HCT116 (cell line): ENCODE measurements at regions not wholly inside any gene's neighbourhood (a gene's known extent, or its start where the extent isn't known, plus 50 kb on each side); places are given as distances from the start of the nearest gene placed in this dataset.

ENCODE experiments used
- ATAC-seq: fragments of 200-7000 bp; cut with Tn5 transposase; 2 replicates; pipeline ENCODE4 v1.9.1; 2020; ENCODE audit warnings: mild to moderate bottlenecking, moderate library complexity
- BruUV-seq: library from RNA; stranded (reverse); fragments of 400-500 nt; replicated peaks from 2 replicates; lab custom pipeline; 2021; lab: Mats Ljungman, UMichigan
- CTCF ChIA-PET: fragments of 300-600 bp; sonication (Branson Sonifier 250); formaldehyde crosslinking; loops from one replicate; lab custom pipeline; 2021; ENCODE audit warnings: antibody characterized with exemption; lab: Charles Lee
- POLR2A ChIA-PET: fragments of 300-600, 350-600 bp; sonication (Branson Sonifier 250); formaldehyde crosslinking; loops from one replicate; lab custom pipeline; 2021; ENCODE audit warnings: antibody characterized with exemption; lab: Charles Lee
- RAD21 ChIA-PET, 2 experiments: fragments of 300-600 bp; sonication (Branson Sonifier 250); formaldehyde crosslinking; loops; one replicate each; lab custom pipeline; 2023; ENCODE audit warnings: low total read pairs in 2 of 2; ENCODE audit not compliant: uncharacterized antibody in 2 of 2, unreplicated experiment in 2 of 2, low non-redundant PET in 1 of 2; lab: Charles Lee
- DNase-seq: peaks from one replicate; pipeline ENCODE4 v3.0.0-alpha.2; 2010; ENCODE audit warnings: low read depth, low spot score
- H2AFZ ChIP-seq: fragments of 200-600 bp; shearing (Covaris generic), sonication (generic); 2 replicates; pipeline ENCODE4 v1.6.1; 2017; ENCODE audit warnings: low read depth, mixed run types, mixed read lengths, antibody characterized with exemption, low read length; ENCODE audit not compliant: poor library complexity, severe bottlenecking
- H3K27ac ChIP-seq: 2 replicates; pipeline ENCODE4 v1.5.1; 2012; ENCODE audit warnings: low read depth, low read length
- H3K27me3 ChIP-seq: fragments of 200-600 bp; sonication (generic); 2 replicates; pipeline ENCODE4 v1.6.1; 2016; ENCODE audit warnings: mixed run types, low read length, mixed read lengths; ENCODE audit not compliant: insufficient read depth
- H3K36me3 ChIP-seq, 2 experiments: fragments of 200-500 bp in 1 of 2; fragments of 200-600 bp in 1 of 2; sonication (Bioruptor generic) in 1 of 2; sonication (generic) in 1 of 2; 2 replicates each; pipeline versions ENCODE4 v1.5.1 to v1.6.1; 2014 to 2016; ENCODE audit warnings: low read length in 2 of 2, inconsistent platforms in 1 of 2, mixed read lengths in 1 of 2, mixed run types in 1 of 2; ENCODE audit not compliant: insufficient read depth in 2 of 2, control insufficient read depth in 1 of 2
- H3K4me1 ChIP-seq, 2 experiments: fragments of 200-600 bp in 1 of 2; sonication (generic) in 1 of 2; 2 replicates each; pipeline versions ENCODE4 v1.5.1 to v1.6.1; 2012 to 2017; ENCODE audit warnings: low read length in 2 of 2, inconsistent platforms in 1 of 2, mild to moderate bottlenecking in 1 of 2, mixed read lengths in 1 of 2, mixed run types in 1 of 2, moderate library complexity in 1 of 2; ENCODE audit not compliant: insufficient read depth in 2 of 2, control insufficient read depth in 1 of 2
- H3K4me2 ChIP-seq: fragments of 200-600 bp; sonication (generic); 2 replicates; pipeline ENCODE4 v1.6.1; 2017; ENCODE audit warnings: mixed run types, low read length, mixed read lengths
- H3K4me3 ChIP-seq, 2 experiments: fragments of 200-600 bp in 1 of 2; sonication (generic) in 1 of 2; replicated peaks in 1 of 2; 2 replicates each; pipeline ENCODE4 v1.5.1; 2011 to 2016; ENCODE audit warnings: low read length in 2 of 2, control low read depth in 1 of 2, low read depth in 1 of 2, mild to moderate bottlenecking in 1 of 2, mixed read lengths in 1 of 2, mixed run types in 1 of 2
- H3K79me2 ChIP-seq: fragments of 200-600 bp; sonication (generic); 2 replicates; pipeline ENCODE4 v1.6.1; 2017; ENCODE audit warnings: mild to moderate bottlenecking, mixed run types, low read length, moderate library complexity, mixed read lengths; ENCODE audit not compliant: insufficient read depth
- H3K9ac ChIP-seq: fragments of 200-600 bp; sonication (generic); 2 replicates; pipeline ENCODE4 v1.6.1; 2016; ENCODE audit warnings: low read length, mixed read lengths
- H3K9me2 ChIP-seq: fragments of 200-600 bp; sonication (generic), shearing (Covaris generic); 2 replicates; pipeline ENCODE4 v1.6.1; 2017; ENCODE audit warnings: mixed run types, mild to moderate bottlenecking, moderate library complexity; ENCODE audit not compliant: insufficient read depth
- H3K9me3 ChIP-seq, 2 experiments: fragments of 200-500 bp in 1 of 2; fragments of 200-600 bp in 1 of 2; sonication (Bioruptor generic) in 1 of 2; sonication (generic) in 1 of 2; 2 replicates each; pipeline ENCODE4 v1.6.1; 2014 to 2017; ENCODE audit warnings: low read length in 2 of 2, mixed read lengths in 2 of 2, inconsistent platforms in 1 of 2, low read depth in 1 of 2, mild to moderate bottlenecking in 1 of 2, mixed run types in 1 of 2, moderate library complexity in 1 of 2; ENCODE audit not compliant: control insufficient read depth in 1 of 2, insufficient read depth in 1 of 2
- H4K20me1 ChIP-seq: fragments of 200-600 bp; sonication (generic), shearing (Covaris generic); 2 replicates; pipeline ENCODE4 v1.6.1; 2017; ENCODE audit warnings: mixed run types, mild to moderate bottlenecking, moderate library complexity; ENCODE audit not compliant: insufficient read depth
- CBX3 ChIP-seq: IDR thresholded peaks from 2 replicates; pipeline ENCODE4 v1.6.1; 2012; ENCODE audit warnings: low read depth
- CTCF ChIP-seq, 3 experiments: fragments of 200-600 bp in 1 of 3; sonication (generic) in 1 of 3; IDR thresholded peaks in 2 of 3; conservative IDR thresholded peaks in 1 of 3; 2 replicates each; pipeline ENCODE4 v1.5.1; 2012 to 2017; ENCODE audit warnings: low read depth in 2 of 3, low read length in 2 of 3, antibody characterized with exemption in 1 of 3, borderline replicate concordance in 1 of 3, control low read depth in 1 of 3, mild to moderate bottlenecking in 1 of 3, mixed read lengths in 1 of 3, mixed run types in 1 of 3, moderate library complexity in 1 of 3; ENCODE audit not compliant: insufficient read depth in 1 of 3
- ELF1 ChIP-seq: IDR thresholded peaks from 2 replicates; pipeline ENCODE4 v1.6.1; 2012; ENCODE audit warnings: low read depth, borderline replicate concordance
- EZH2 ChIP-seq: fragments of 200-600 bp; sonication (generic); IDR thresholded peaks from 2 replicates; pipeline ENCODE4 v1.6.1; 2017; ENCODE audit warnings: antibody characterized with exemption, mixed run types
- EZH2phosphoT487 ChIP-seq: fragments of 200-600 bp; IDR thresholded peaks from 2 replicates; pipeline ENCODE4 v1.6.1; 2018; ENCODE audit warnings: antibody characterized with exemption, borderline replicate concordance
- FOSL1 ChIP-seq: IDR thresholded peaks from 2 replicates; pipeline ENCODE4 v1.6.1; 2012; ENCODE audit warnings: low read depth
- MAX ChIP-seq: IDR thresholded peaks from 2 replicates; pipeline ENCODE4 v1.6.1; 2012
- POLR2A ChIP-seq: IDR thresholded peaks from 2 replicates; pipeline ENCODE4 v1.7.0; 2011; ENCODE audit warnings: borderline replicate concordance; ENCODE audit not compliant: insufficient read depth, insufficient read length; ENCODE audit errors: extremely low read depth
- REST ChIP-seq: IDR thresholded peaks from 2 replicates; pipeline ENCODE4 v1.6.1; 2012; ENCODE audit warnings: low read depth
- SP1 ChIP-seq: IDR thresholded peaks from 2 replicates; pipeline ENCODE4 v1.6.1; 2012; ENCODE audit warnings: low read depth
- SRF ChIP-seq: IDR thresholded peaks from 2 replicates; pipeline ENCODE4 v1.6.1; 2012; ENCODE audit warnings: low read depth
- TCF7L2 ChIP-seq: IDR thresholded peaks from 2 replicates; pipeline ENCODE4 v1.7.0; 2011; ENCODE audit warnings: borderline replicate concordance, inconsistent platforms; ENCODE audit not compliant: insufficient read depth, insufficient read length; ENCODE audit errors: extremely low read depth
- YY1 ChIP-seq: IDR thresholded peaks from 2 replicates; pipeline ENCODE4 v1.6.1; 2011; ENCODE audit warnings: low read length, low read depth, moderate library complexity, mild to moderate bottlenecking; ENCODE audit not compliant: insufficient replicate concordance; ENCODE audit errors: extremely low read depth
- ZBTB33 ChIP-seq: IDR thresholded peaks from 2 replicates; pipeline ENCODE4 v1.6.1; 2011; ENCODE audit warnings: mild to moderate bottlenecking, low read length, moderate library complexity; ENCODE audit not compliant: insufficient replicate concordance; ENCODE audit errors: extremely low read depth
- intact Hi-C: fragments of 100-400 bp; cut with micrococcal nuclease; formaldehyde crosslinking; loops from 2 replicates; pipeline ENCODE4 v1.10.0; 2022

GRCh38 chr3:106635271-106635670, 742.0 kb upstream of the CCDC54 start:
- no TSS peak for BruUV-seq
- H3K36me3 ChIP-seq: no peaks in the 10 kb centered on the region
- RAD21 ChIA-PET: no interaction called here
- H3K4me3 ChIP-seq: no peak overlapping the region
- intact Hi-C loops: no loop called here
- DNase-seq (no peak), ATAC-seq (no peak)
- H3K79me2 ChIP-seq: no peaks in the 10 kb centered on the region
- H3K27me3 ChIP-seq: no peaks in the 10 kb centered on the region
- no peaks in the 10 kb centered on the region for H3K4me1 ChIP-seq
- no peaks in the 10 kb centered on the region for H3K9me2 ChIP-seq
- H4K20me1 ChIP-seq: no peaks in the 10 kb centered on the region
- TF ChIP-seq EZH2 (no peak), MAX (no peak), CBX3 (no peak), SP1 (no peak), FOSL1 (no peak), TCF7L2 (no peak), SRF (no peak), REST (no peak), YY1 (no peak), EZH2phosphoT487 (no peak), CTCF (IDR thresholded peaks at IDR 0.05 in 2 of 3, conservative IDR thresholded peaks at IDR 0.05 in 1 of 3; ENCODE audit: borderline replicate concordance in 1 of 3, insufficient read depth in 1 of 3, low read depth in 2 of 3, low read length in 2 of 3) (no peak), ELF1 (no peak), POLR2A (no peak), ZBTB33 (no peak)
- TF ChIP-seq, all 23 proteins: peak for 0
- Histone ChIP-seq H3K9me3 (no peaks in the 10 kb centered on the region), H3K9ac (no peak overlapping the region), H2AFZ (no peak overlapping the region), H3K4me2 (no peak overlapping the region), H3K27ac (no peak overlapping the region)
- POLR2A ChIA-PET: no interaction called here
- CTCF ChIA-PET: no interaction called here
